ENCODE measurements at regions not wholly inside any gene's neighbourhood (a gene's known extent, or its start where the extent isn't known, plus 50 kb on each side); places are given as distances from the start of the nearest gene placed in this dataset.

DNA sequence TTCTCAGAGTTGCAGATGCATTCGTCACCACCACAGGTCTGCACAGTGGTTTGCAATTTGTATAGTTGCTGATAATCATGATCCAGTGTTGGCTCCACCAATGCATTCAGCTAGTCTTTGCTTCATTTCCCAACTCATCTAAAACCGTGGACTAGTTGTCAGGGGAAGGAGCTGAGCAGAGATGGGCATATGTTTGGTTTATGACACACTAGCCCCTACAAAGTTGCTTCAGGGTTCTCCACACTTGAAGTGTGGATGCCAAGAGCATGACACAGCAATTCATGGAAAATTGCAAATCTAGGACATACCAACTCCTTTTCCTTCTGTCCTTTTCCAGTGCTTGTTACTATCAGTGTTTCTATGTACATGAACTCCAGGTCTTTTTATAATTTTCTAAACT lies 168.0 kb downstream of the TNFSF13B start:
- no peak for TF ChIP-seq POLR2AphosphoS5 (IDR thresholded peaks at IDR 0.05; ENCODE audit: borderline replicate concordance, low read depth, low read length)
- no peak for TF ChIP-seq EZH2 (IDR thresholded peaks at IDR 0.05)
- TF ChIP-seq FOXP2 (optimal IDR thresholded peaks at IDR 0.05; ENCODE audit: control extremely low read depth, extremely low read length, insufficient read depth): no peak

Data from SK-N-MC (cell line).